H1 (cell line): ENCODE measurements at regions not wholly inside any gene's neighbourhood (a gene's known extent, or its start where the extent isn't known, plus 50 kb on each side); places are given as distances from the start of the nearest gene placed in this dataset.

Experiments used
- EGR1 ChIP-seq: IDR thresholded peaks from 2 replicates; pipeline ENCODE4 v1.6.1; 2011; ENCODE audit warnings: low read depth, low read length, borderline replicate concordance
- EZH2 ChIP-seq: fragments of 200-600 bp; sonication (generic); IDR thresholded peaks from 2 replicates; pipeline ENCODE4 v1.7.1; 2012; ENCODE audit warnings: low read depth, mild to moderate bottlenecking, moderate library complexity, low read length, inconsistent platforms; ENCODE audit not compliant: severe bottlenecking
- GABPA ChIP-seq: IDR thresholded peaks from 2 replicates; pipeline ENCODE4 v1.6.1; 2011; ENCODE audit warnings: mild to moderate bottlenecking, low read length, moderate library complexity, borderline replicate concordance; ENCODE audit not compliant: insufficient read depth
- HDAC2 ChIP-seq, 2 experiments: fragments of 300-600 bp in 1 of 2; sonication (generic) in 1 of 2; IDR thresholded peaks; 2 replicates each; pipeline ENCODE4 v1.6.1; 2011 to 2012; ENCODE audit warnings: low read depth in 2 of 2, low read length in 2 of 2, mild to moderate bottlenecking in 2 of 2, moderate library complexity in 2 of 2, borderline replicate concordance in 1 of 2, inconsistent platforms in 1 of 2
- HDAC6 ChIP-seq: IDR thresholded peaks from one replicate; pipeline ENCODE4 v1.7.1; 2012; ENCODE audit warnings: low read depth, mild to moderate bottlenecking, inconsistent platforms, low read length, moderate library complexity
- POLR2A ChIP-seq, 2 experiments: IDR thresholded peaks; 1 replicate in 1 of 2; 2 replicates in 1 of 2; pipeline ENCODE4 v1.6.1; 2011; ENCODE audit warnings: low read depth in 2 of 2, low read length in 2 of 2, mild to moderate bottlenecking in 2 of 2; ENCODE audit errors: control extremely low read depth in 1 of 2
- POLR2AphosphoS5 ChIP-seq: IDR thresholded peaks from 2 replicates; pipeline ENCODE4 v1.6.1; 2011; ENCODE audit warnings: low read depth, low read length
- RAD21 ChIP-seq, 2 experiments: IDR thresholded peaks in 1 of 2; conservative IDR thresholded peaks in 1 of 2; 2 replicates each; pipeline ENCODE4 v1.6.1; 2011; ENCODE audit warnings: low read depth in 2 of 2, low read length in 2 of 2, improper control_type of control experiment in 1 of 2, inconsistent platforms in 1 of 2, mild to moderate bottlenecking in 1 of 2, moderate library complexity in 1 of 2
- RBBP5 ChIP-seq: IDR thresholded peaks from 2 replicates; pipeline ENCODE4 v1.7.1; 2012; ENCODE audit warnings: low read depth, mild to moderate bottlenecking, inconsistent platforms, low read length, moderate library complexity, borderline replicate concordance
- SAP30 ChIP-seq: fragments of 300-600 bp; sonication (generic); IDR thresholded peaks from 2 replicates; pipeline ENCODE4 v1.7.1; 2012; ENCODE audit warnings: low read length, moderate library complexity, mild to moderate bottlenecking, inconsistent platforms; ENCODE audit not compliant: insufficient read depth, insufficient replicate concordance
- TAF7 ChIP-seq: optimal IDR thresholded peaks from 2 replicates; pipeline ENCODE3; 2011; ENCODE audit warnings: low read depth, mild to moderate bottlenecking, inconsistent platforms, low read length, moderate library complexity, borderline replicate concordance
- YY1 ChIP-seq: IDR thresholded peaks from 2 replicates; pipeline ENCODE4 v1.6.1; 2011; ENCODE audit warnings: low read depth, mild to moderate bottlenecking, low read length
- TF ChIP-seq, protein P1 (sequence below), 3 experiments: IDR thresholded peaks; 1 replicate in 2 of 3; 2 replicates in 1 of 3; pipeline versions ENCODE4 v1.5.1 to v1.6.1; 2011; ENCODE audit warnings: low read length in 3 of 3, mild to moderate bottlenecking in 3 of 3, inconsistent platforms in 2 of 3, low read depth in 1 of 3, moderate library complexity in 1 of 3; ENCODE audit not compliant: insufficient read depth in 1 of 3; ENCODE audit errors: control extremely low read depth in 1 of 3
- TF ChIP-seq, protein P2 (sequence below): IDR thresholded peaks from 2 replicates; pipeline ENCODE4 v1.6.1; 2012; ENCODE audit warnings: inconsistent platforms

DNA sequence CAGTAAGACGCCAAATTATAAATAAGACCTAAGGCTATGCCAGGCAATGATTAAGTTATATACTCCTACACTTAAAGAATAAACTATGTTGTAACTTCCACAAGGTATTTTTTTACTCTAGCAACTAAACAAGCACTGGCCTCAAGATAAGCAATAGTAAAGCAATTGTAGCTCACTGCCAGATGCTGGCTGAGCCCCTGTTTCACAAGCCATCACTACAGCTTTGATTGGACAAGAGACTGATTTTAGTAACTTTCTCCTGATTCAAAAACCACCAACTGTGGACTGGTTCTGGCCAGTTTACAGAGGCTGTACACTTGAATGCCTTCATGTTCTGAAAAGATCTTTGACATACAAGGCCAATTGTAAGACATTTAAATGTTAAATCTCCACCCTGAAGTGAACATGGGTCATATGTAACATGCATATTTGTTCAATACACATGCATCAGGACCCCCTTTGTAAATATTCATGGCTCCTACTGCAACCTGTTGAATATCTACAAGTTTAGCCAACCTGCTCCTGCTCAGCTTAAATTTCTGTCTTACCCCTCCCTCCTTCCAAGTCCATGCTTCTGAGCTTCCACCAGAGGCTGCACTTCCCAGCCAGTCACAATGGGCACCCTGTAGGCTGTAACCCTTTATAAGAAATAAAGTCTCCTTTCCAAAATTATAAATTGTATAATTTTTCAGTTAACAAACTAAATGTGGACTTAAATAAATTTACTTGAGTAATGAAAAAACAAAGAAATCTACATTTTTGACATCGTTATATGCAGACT, 423.6 kb downstream of the ANKRD50 start:
- TF ChIP-seq, protein P1, sequence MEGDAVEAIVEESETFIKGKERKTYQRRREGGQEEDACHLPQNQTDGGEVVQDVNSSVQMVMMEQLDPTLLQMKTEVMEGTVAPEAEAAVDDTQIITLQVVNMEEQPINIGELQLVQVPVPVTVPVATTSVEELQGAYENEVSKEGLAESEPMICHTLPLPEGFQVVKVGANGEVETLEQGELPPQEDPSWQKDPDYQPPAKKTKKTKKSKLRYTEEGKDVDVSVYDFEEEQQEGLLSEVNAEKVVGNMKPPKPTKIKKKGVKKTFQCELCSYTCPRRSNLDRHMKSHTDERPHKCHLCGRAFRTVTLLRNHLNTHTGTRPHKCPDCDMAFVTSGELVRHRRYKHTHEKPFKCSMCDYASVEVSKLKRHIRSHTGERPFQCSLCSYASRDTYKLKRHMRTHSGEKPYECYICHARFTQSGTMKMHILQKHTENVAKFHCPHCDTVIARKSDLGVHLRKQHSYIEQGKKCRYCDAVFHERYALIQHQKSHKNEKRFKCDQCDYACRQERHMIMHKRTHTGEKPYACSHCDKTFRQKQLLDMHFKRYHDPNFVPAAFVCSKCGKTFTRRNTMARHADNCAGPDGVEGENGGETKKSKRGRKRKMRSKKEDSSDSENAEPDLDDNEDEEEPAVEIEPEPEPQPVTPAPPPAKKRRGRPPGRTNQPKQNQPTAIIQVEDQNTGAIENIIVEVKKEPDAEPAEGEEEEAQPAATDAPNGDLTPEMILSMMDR (IDR thresholded peaks at IDR 0.05; ENCODE audit: control extremely low read depth in 1 of 3, insufficient read depth in 1 of 3, low read depth in 1 of 3, low read length in 3 of 3): peak in 1 of 3 experiments; percentile 6; a peak in 1 of 4 replicates
- TF ChIP-seq HDAC2 (IDR thresholded peaks at IDR 0.05; ENCODE audit: borderline replicate concordance in 1 of 2, low read depth in 2 of 2, low read length in 2 of 2) (no peak), EZH2 (no peak), YY1 (no peak), RAD21 (IDR thresholded peaks at IDR 0.05 in 1 of 2, conservative IDR thresholded peaks at IDR 0.05 in 1 of 2; ENCODE audit: low read depth in 2 of 2, low read length in 2 of 2) (peak; percentile 17 to 25; a peak in 2 of 4 replicates), SAP30 (no peak), RBBP5 (no peak), EGR1 (no peak), TAF7 (no peak), POLR2A (IDR thresholded peaks at IDR 0.05; ENCODE audit: control extremely low read depth in 1 of 2, low read depth in 2 of 2, low read length in 2 of 2) (no peak), GABPA (no peak), HDAC6 (no peak), POLR2AphosphoS5 (no peak)
- TF ChIP-seq, protein P2, sequence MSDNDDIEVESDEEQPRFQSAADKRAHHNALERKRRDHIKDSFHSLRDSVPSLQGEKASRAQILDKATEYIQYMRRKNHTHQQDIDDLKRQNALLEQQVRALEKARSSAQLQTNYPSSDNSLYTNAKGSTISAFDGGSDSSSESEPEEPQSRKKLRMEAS: no peak
